Muscle layer of duodenum (tissue), 2 donors: ENCODE measurements at regions not wholly inside any gene's neighbourhood (a gene's known extent, or its start where the extent isn't known, plus 50 kb on each side); places are given as distances from the start of the nearest gene placed in this dataset.

Experiments used
- H3K27ac ChIP-seq: one replicate; pipeline ENCODE4 v1.7.0; 2013; ENCODE audit warnings: mild to moderate bottlenecking, low read length
- H3K27me3 ChIP-seq: one replicate; pipeline ENCODE4 v1.7.0; 2013; ENCODE audit warnings: low read depth, mild to moderate bottlenecking, control low read depth, low read length
- H3K36me3 ChIP-seq, 2 donors: one replicate each; pipeline ENCODE4 v1.7.0; 2013; ENCODE audit warnings: low read length in 2 of 2, control low read depth in 1 of 2, mild to moderate bottlenecking in 1 of 2; ENCODE audit not compliant: insufficient read depth in 2 of 2, control insufficient read depth in 1 of 2
- H3K4me1 ChIP-seq, 2 donors: one replicate each; pipeline ENCODE4 v1.7.0; 2013; ENCODE audit warnings: low read length in 2 of 2, mild to moderate bottlenecking in 2 of 2, control low read depth in 1 of 2, moderate library complexity in 1 of 2; ENCODE audit not compliant: insufficient read depth in 2 of 2, control insufficient read depth in 1 of 2
- H3K4me3 ChIP-seq, 2 donors: one replicate each; pipeline ENCODE4 v1.7.0; 2013; ENCODE audit warnings: low read length in 2 of 2, low read depth in 1 of 2, mild to moderate bottlenecking in 1 of 2
- H3K9me3 ChIP-seq, 2 donors: one replicate each; pipeline ENCODE4 v1.7.0; 2013; ENCODE audit warnings: low read length in 2 of 2, control low read depth in 1 of 2, mild to moderate bottlenecking in 1 of 2; ENCODE audit not compliant: control insufficient read depth in 1 of 2
- donor health status: healthy.

GRCh38 chr4:83865417-83866150 lies 329.7 kb downstream of the GPAT3 start:
- Histone ChIP-seq H3K27ac (no peak overlapping the region), H3K9me3 (no peaks in the 10 kb centered on the region), H3K36me3 (no peaks in the 10 kb centered on the region), H3K4me3 (no peak overlapping the region), H3K27me3 (no peaks in the 10 kb centered on the region), H3K4me1 (no peaks in the 10 kb centered on the region)

- Histone ChIP-seq H3K27ac (no peak overlapping the region), H3K9me3 (no peaks in the 10 kb centered on the region), H3K4me1 (no peaks in the 10 kb centered on the region), H3K36me3 (no peaks in the 10 kb centered on the region), H3K4me3 (no peak overlapping the region), H3K27me3 (no peaks in the 10 kb centered on the region)
These were observed 328.3 kb downstream of the GPAT3 start for GRCh38 chr4:83864097-83864817.

DNA sequence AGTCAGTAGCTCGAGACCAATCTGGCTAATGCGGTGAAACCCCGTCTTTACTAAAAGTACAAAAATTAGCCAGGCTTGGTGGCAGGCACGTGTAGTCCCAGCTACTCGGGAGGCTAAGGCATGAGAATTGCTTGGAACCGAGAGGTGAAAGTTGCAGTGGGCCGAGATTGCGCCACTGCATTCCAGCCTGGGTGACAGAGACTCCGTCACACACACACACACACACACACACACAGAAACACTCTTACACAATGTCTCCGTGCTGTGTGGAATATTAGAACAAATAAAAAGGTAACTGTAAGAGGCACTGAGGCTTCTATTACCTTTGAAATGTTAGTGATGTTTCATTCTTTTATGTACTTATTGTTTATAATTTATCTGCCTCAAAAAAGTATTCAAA lies 326.6 kb downstream of the GPAT3 start:
- no peaks in the 10 kb centered on the region for H3K36me3 ChIP-seq
- no peaks in the 10 kb centered on the region for H3K9me3 ChIP-seq
- H3K27me3 ChIP-seq = no peaks in the 10 kb centered on the region
- H3K4me3 ChIP-seq = no peak overlapping the region
- no peaks in the 10 kb centered on the region for H3K4me1 ChIP-seq
- no peak overlapping the region for H3K27ac ChIP-seq

DNA sequence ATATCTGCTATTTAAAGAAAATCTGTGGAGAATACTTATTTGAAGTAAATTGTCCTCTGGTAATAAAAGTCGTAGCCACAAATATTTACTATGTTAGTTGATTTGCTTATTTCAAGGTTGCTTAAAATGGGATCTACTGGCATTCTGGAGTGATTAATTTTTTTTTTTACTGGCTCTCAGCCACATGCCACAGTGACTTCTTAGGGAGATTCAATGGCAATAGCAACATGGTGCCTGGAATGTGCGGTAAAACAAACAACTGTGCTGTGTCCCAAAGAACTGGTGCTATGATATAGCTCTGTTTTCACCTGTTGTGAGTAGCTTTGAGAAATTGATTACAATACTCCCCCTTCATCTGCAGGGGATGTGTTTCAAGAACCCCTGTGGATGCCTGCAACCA lies 324.3 kb downstream of the GPAT3 start:
- no peaks in the 10 kb centered on the region for H3K9me3 ChIP-seq
- H3K27me3 ChIP-seq = no peaks in the 10 kb centered on the region
- no peak overlapping the region for H3K27ac ChIP-seq
- no peaks in the 10 kb centered on the region for H3K4me1 ChIP-seq
- H3K36me3 ChIP-seq = no peaks in the 10 kb centered on the region
- H3K4me3 ChIP-seq = no peak overlapping the region

- no peak overlapping the region for H3K4me3 ChIP-seq
- no peaks in the 10 kb centered on the region for H3K9me3 ChIP-seq
- no peak overlapping the region for H3K27ac ChIP-seq
- H3K4me1 ChIP-seq = no peaks in the 10 kb centered on the region
- H3K36me3 ChIP-seq = no peaks in the 10 kb centered on the region
- no peaks in the 10 kb centered on the region for H3K27me3 ChIP-seq
These were observed 322.2 kb downstream of the GPAT3 start for GRCh38 chr4:83858131-83858530.

DNA sequence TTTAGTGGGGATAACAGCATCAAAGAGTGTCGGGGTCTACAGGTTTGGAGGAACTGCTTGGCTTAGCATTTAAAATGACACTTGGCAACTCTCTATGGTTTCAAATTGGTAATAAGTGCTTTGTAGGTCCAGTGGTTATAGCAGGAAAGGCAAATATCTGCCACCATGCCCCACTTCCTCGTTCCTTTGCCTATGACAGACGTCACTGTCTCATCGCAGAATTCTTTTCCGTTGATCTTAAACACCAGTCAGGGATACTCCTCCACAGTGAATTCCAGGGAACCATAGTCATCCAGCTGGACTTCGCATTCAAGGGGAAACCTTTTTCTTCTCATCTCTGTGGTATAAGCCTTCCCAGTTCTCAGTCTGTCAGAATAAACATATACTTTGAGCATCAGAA lies 319.1 kb downstream of the GPAT3 start:
- H3K4me3 ChIP-seq = no peak overlapping the region
- no peak overlapping the region for H3K27ac ChIP-seq
- no peaks in the 10 kb centered on the region for H3K36me3 ChIP-seq
- no peaks in the 10 kb centered on the region for H3K4me1 ChIP-seq
- H3K9me3 ChIP-seq = no peaks in the 10 kb centered on the region
- H3K27me3 ChIP-seq = no peaks in the 10 kb centered on the region

GRCh38 chr4:83852085-83852451 lies 316.2 kb downstream of the GPAT3 start:
- Histone ChIP-seq H3K4me3 (no peak overlapping the region), H3K9me3 (no peaks in the 10 kb centered on the region), H3K27ac (no peak overlapping the region), H3K4me1 (no peaks in the 10 kb centered on the region), H3K36me3 (no peaks in the 10 kb centered on the region), H3K27me3 (no peaks in the 10 kb centered on the region)

DNA sequence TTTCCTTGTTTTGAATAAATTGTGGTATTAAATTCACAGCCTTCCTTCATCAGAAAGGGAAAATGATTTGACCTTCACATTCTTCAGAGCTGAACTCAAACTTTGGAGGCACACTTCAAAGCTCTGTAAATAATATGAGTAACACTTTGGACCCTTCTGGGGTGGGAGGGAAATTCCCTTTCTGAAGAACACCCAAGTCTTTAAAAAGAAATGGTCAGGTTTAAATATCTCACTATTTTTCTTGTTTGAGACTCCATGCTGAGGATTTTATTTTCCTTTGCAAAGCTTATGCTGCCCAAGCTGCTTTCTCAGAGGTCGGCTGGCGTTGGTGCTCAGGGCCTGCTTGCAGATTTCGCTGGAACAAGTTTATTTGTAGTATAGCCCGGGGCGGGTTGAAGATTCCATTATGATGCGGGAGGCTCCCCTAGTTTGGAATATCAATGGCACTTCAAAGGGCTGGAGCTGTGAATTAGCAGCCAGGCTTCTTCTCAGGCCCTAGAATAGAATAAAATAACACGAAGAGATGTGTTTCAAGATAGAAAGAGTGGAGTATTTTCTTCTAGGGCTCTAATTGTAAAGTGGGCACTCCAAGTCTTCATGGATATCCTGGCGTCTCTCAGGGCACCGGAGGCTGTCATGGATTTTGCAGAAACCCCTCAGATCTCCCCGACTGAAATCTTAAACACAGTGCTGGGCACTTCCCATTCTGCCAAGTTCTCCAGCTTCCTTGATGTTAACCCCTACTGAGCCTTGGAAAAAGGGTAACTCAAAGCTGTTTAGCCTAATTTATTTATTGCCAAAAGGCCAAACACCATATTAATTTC lies 315.6 kb downstream of the GPAT3 start:
- no peaks in the 10 kb centered on the region for H3K4me1 ChIP-seq
- H3K4me3 ChIP-seq = no peak overlapping the region
- no peaks in the 10 kb centered on the region for H3K9me3 ChIP-seq
- no peaks in the 10 kb centered on the region for H3K27me3 ChIP-seq
- H3K27ac ChIP-seq = no peak overlapping the region
- no peaks in the 10 kb centered on the region for H3K36me3 ChIP-seq

- Histone ChIP-seq H3K4me3 (no peak overlapping the region), H3K9me3 (no peaks in the 10 kb centered on the region), H3K36me3 (no peaks in the 10 kb centered on the region), H3K27me3 (no peaks in the 10 kb centered on the region), H3K4me1 (no peaks in the 10 kb centered on the region), H3K27ac (no peak overlapping the region)
These were observed 314.5 kb downstream of the GPAT3 start for GRCh38 chr4:83850435-83850834.

GRCh38 chr4:83846193-83846830 lies 310.4 kb downstream of the GPAT3 start:
- H3K4me1 ChIP-seq = no peaks in the 10 kb centered on the region
- no peaks in the 10 kb centered on the region for H3K36me3 ChIP-seq
- no peaks in the 10 kb centered on the region for H3K9me3 ChIP-seq
- H3K27ac ChIP-seq = no peak overlapping the region
- H3K4me3 ChIP-seq = no peak overlapping the region
- H3K27me3 ChIP-seq = no peaks in the 10 kb centered on the region

DNA sequence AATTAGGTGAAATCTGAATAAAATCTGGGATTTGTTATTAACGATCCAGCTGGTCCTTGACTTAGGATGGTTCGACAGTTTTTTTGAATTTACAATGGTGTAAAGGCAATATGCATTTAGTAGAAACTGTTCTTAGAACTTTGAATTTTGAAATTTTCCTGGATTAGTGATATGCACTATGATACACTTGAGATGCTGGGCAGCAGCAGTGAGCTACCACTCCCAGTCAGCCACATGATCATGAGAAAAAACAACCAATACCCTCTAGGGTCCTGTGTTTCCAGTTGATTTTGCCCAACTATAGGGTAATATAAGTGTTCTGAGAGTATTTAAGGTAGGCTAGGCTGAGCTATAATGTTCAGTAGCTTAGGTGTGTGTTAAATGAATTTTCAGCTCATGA lies 303.7 kb downstream of the GPAT3 start:
- H3K4me3 ChIP-seq = no peak overlapping the region
- H3K27ac ChIP-seq = no peak overlapping the region
- no peaks in the 10 kb centered on the region for H3K4me1 ChIP-seq
- H3K27me3 ChIP-seq = no peaks in the 10 kb centered on the region
- H3K9me3 ChIP-seq = no peaks in the 10 kb centered on the region
- H3K36me3 ChIP-seq = no peaks in the 10 kb centered on the region
